Neural cell (in vitro differentiated cells): ENCODE measurements at regions not wholly inside any gene's neighbourhood (a gene's known extent, or its start where the extent isn't known, plus 50 kb on each side); places are given as distances from the start of the nearest gene placed in this dataset.

Experiments used
- H2AFZ ChIP-seq: fragments of 200-600, 300-800 bp; sonication (generic), shearing (Covaris generic); 2 replicates; pipeline ENCODE4 v1.6.0; 2014; ENCODE audit warnings: low read depth, mild to moderate bottlenecking, antibody characterized with exemption, low read length, moderate library complexity
- H3F3A ChIP-seq: fragments of 200-600 bp; shearing (Covaris generic); 2 replicates; pipeline ENCODE4 v1.6.1; 2016; ENCODE audit warnings: mild to moderate bottlenecking, moderate library complexity, mixed read lengths, antibody characterized with exemption, low read length; ENCODE audit not compliant: insufficient read depth, poor library complexity, severe bottlenecking
- H3K27ac ChIP-seq: fragments of 200-600, 300-800 bp; sonication (generic), shearing (Covaris generic); 2 replicates; pipeline ENCODE4 v1.5.1; 2014; ENCODE audit warnings: mild to moderate bottlenecking, low read length, moderate library complexity
- H3K27me3 ChIP-seq: fragments of 300-800, 200-600 bp; sonication (generic), shearing (Covaris generic); 2 replicates; pipeline ENCODE4 v1.6.0; 2014; ENCODE audit warnings: mild to moderate bottlenecking, low read depth, low read length, moderate library complexity; ENCODE audit not compliant: insufficient read depth
- H3K36me3 ChIP-seq: fragments of 300-800, 200-600 bp; sonication (generic), shearing (Covaris generic); 2 replicates; pipeline ENCODE4 v1.5.1; 2014; ENCODE audit warnings: mild to moderate bottlenecking, antibody characterized with exemption, low read length, moderate library complexity; ENCODE audit not compliant: insufficient read depth
- H3K4me2 ChIP-seq: fragments of 300-800, 200-600 bp; sonication (generic), shearing (Covaris generic); 2 replicates; pipeline ENCODE4 v1.6.0; 2014; ENCODE audit warnings: mild to moderate bottlenecking, low read length
- H3K4me3 ChIP-seq: fragments of 300-800, 200-600 bp; sonication (generic), shearing (Covaris generic); 2 replicates; pipeline ENCODE4 v1.5.1; 2014; ENCODE audit warnings: mild to moderate bottlenecking, low read length, moderate library complexity
- H3K79me2 ChIP-seq: fragments of 200-600 bp; shearing (Covaris generic); replicated peaks from 2 replicates; pipeline ENCODE4 v1.6.0; 2014; ENCODE audit warnings: mild to moderate bottlenecking, low read length, moderate library complexity; ENCODE audit not compliant: insufficient read depth
- H3K9ac ChIP-seq: fragments of 300-800, 200-600 bp; sonication (generic), shearing (Covaris generic); 2 replicates; pipeline ENCODE4 v1.6.1; 2016; ENCODE audit warnings: mild to moderate bottlenecking, low read length, mixed read lengths
- H3K9me2 ChIP-seq: fragments of 200-600 bp; shearing (Covaris generic); 2 replicates; pipeline ENCODE4 v1.6.1; 2016; ENCODE audit warnings: mild to moderate bottlenecking, low read length, mixed read lengths; ENCODE audit not compliant: insufficient read depth
- H3K9me3 ChIP-seq: fragments of 200-600, 300-800 bp; sonication (generic), shearing (Covaris generic); 2 replicates; pipeline ENCODE4 v1.6.1; 2016; ENCODE audit warnings: mild to moderate bottlenecking, mixed run types, low read length, moderate library complexity, mixed read lengths
- H4K20me1 ChIP-seq: fragments of 200-600 bp; shearing (Covaris generic); 2 replicates; pipeline ENCODE4 v1.6.1; 2016; ENCODE audit warnings: mild to moderate bottlenecking, mixed run types; ENCODE audit not compliant: insufficient read depth
- EP300 ChIP-seq: fragments of 450-650 bp; conservative IDR thresholded peaks from 2 replicates; pipeline ENCODE4 v1.6.1; 2014; ENCODE audit warnings: antibody characterized with exemption, mild to moderate bottlenecking, moderate library complexity; ENCODE audit not compliant: poor library complexity, severe bottlenecking
- EZH2 ChIP-seq: fragments of 200-600, 300-800 bp; shearing (Covaris generic), sonication (generic); IDR thresholded peaks from 2 replicates; pipeline ENCODE4 v1.6.1; 2014; ENCODE audit warnings: antibody characterized with exemption, low read length, borderline replicate concordance, mild to moderate bottlenecking; ENCODE audit not compliant: insufficient read depth, poor library complexity, severe bottlenecking
- MXI1 ChIP-seq: fragments of 450-650 bp; conservative IDR thresholded peaks from 2 replicates; pipeline ENCODE4 v1.6.1; 2014; ENCODE audit warnings: antibody characterized with exemption, mild to moderate bottlenecking; ENCODE audit not compliant: poor library complexity, severe bottlenecking
- POLR2AphosphoS5 ChIP-seq: IDR thresholded peaks from 2 replicates; pipeline ENCODE4 v1.6.1; 2012
- RAD21 ChIP-seq: fragments of 450-650 bp; conservative IDR thresholded peaks from 2 replicates; pipeline ENCODE4 v1.6.1; 2014; ENCODE audit warnings: antibody characterized with exemption, mild to moderate bottlenecking, moderate library complexity
- REST ChIP-seq: IDR thresholded peaks from 2 replicates; pipeline ENCODE4 v1.6.1; 2012; ENCODE audit warnings: borderline replicate concordance
- SMC3 ChIP-seq: fragments of 450-650 bp; conservative IDR thresholded peaks from 2 replicates; pipeline ENCODE4 v1.6.1; 2014; ENCODE audit warnings: antibody characterized with exemption, mild to moderate bottlenecking, moderate library complexity; ENCODE audit not compliant: poor library complexity
- TAF1 ChIP-seq: IDR thresholded peaks from 2 replicates; pipeline ENCODE4 v1.6.1; 2012; ENCODE audit warnings: low read depth
- TF ChIP-seq, protein P1 (sequence below): fragments of 450-650 bp; IDR thresholded peaks from 2 replicates; pipeline ENCODE4 v1.5.1; 2014; ENCODE audit warnings: antibody characterized with exemption, mild to moderate bottlenecking, moderate library complexity; ENCODE audit not compliant: poor library complexity, severe bottlenecking

DNA sequence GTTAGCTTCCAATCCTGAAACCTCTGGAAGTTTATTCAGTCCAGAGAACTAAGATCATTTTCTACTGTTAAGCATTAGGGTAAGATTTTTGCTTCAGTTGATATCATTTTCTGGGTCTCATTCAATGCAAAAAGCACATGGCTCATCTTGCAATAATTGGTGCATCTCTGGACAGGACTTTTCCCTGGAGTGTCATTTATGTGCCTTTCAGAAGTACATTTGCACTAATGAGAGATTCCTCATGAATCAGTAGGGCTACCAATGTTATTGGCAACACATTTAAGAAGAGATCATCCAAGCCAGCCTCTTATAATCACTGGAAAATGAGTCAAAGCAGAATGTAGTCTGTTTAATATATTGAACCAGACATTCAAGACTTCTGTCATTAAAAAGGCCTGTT is 224.2 kb upstream of the CHRNA7 start:
- Histone ChIP-seq H3K4me2 (no peak overlapping the region), H3K27me3 (no peaks in the 10 kb centered on the region), H3F3A (no peaks in the 10 kb centered on the region), H2AFZ (no peak overlapping the region), H3K9me2 (no peaks in the 10 kb centered on the region), H3K9ac (no peak overlapping the region), H3K9me3 (no peaks in the 10 kb centered on the region), H3K79me2 (no peaks in the 10 kb centered on the region), H3K27ac (no peak overlapping the region), H3K4me3 (no peak overlapping the region), H4K20me1 (no peaks in the 10 kb centered on the region), H3K36me3 (no peaks in the 10 kb centered on the region)
- TF ChIP-seq REST (no peak), SMC3 (no peak), TAF1 (no peak), POLR2AphosphoS5 (no peak), RAD21 (no peak)

DNA sequence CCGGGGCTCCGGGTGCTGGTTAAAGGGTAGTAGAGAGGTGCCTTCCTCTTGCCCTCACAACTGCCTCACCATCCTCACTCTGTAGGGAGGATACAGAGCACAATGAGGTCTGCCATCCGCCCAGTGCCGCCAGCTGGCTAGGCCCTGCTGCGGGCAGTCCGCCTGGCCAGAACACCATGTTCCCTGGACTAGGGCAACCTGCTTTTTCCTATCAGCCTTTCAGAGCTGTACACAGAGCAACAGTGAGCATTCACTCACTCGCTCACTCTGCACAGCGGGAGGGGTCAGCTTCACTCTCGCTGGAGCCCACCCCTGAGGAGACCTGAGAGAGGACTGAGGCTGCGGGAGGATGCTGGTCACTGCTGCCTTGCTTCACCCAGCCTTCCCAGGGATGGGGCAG is 218.7 kb upstream of the CHRNA7 start:
- Histone ChIP-seq H3K4me2 (no peak overlapping the region), H3K9ac (no peak overlapping the region), H2AFZ (no peak overlapping the region), H3K27me3 (no peaks in the 10 kb centered on the region), H3F3A (no peaks in the 10 kb centered on the region), H3K79me2 (no peaks in the 10 kb centered on the region), H3K9me3 (no peaks in the 10 kb centered on the region), H3K4me3 (no peak overlapping the region), H3K9me2 (no peaks in the 10 kb centered on the region), H4K20me1 (no peaks in the 10 kb centered on the region), H3K27ac (no peak overlapping the region), H3K36me3 (no peaks in the 10 kb centered on the region)
- no peak for TF ChIP-seq SMC3
- no peak for TF ChIP-seq POLR2AphosphoS5
- no peak for TF ChIP-seq REST
- no peak for TF ChIP-seq EP300
- TF ChIP-seq, protein P1, sequence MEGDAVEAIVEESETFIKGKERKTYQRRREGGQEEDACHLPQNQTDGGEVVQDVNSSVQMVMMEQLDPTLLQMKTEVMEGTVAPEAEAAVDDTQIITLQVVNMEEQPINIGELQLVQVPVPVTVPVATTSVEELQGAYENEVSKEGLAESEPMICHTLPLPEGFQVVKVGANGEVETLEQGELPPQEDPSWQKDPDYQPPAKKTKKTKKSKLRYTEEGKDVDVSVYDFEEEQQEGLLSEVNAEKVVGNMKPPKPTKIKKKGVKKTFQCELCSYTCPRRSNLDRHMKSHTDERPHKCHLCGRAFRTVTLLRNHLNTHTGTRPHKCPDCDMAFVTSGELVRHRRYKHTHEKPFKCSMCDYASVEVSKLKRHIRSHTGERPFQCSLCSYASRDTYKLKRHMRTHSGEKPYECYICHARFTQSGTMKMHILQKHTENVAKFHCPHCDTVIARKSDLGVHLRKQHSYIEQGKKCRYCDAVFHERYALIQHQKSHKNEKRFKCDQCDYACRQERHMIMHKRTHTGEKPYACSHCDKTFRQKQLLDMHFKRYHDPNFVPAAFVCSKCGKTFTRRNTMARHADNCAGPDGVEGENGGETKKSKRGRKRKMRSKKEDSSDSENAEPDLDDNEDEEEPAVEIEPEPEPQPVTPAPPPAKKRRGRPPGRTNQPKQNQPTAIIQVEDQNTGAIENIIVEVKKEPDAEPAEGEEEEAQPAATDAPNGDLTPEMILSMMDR = no peak
- no peak for TF ChIP-seq MXI1
- TF ChIP-seq RAD21 = no peak
- TF ChIP-seq TAF1 = no peak
- TF ChIP-seq EZH2 = no peak
